OCI-M2 (cell line): ENCODE measurements at regions not wholly inside any gene's neighbourhood (a gene's known extent, or its start where the extent isn't known, plus 50 kb on each side); places are given as distances from the start of the nearest gene placed in this dataset.

Experiments
- DNase-seq: peaks from one replicate; lab custom pipeline; 2025; ENCODE audit not compliant: unreplicated experiment; lab: John Stamatoyannopoulos, UW

GRCh38 chr13:87872813-87873212 lies 201.6 kb downstream of the SLITRK5 start:
- no peak for DNase-seq

- no peak for DNase-seq
Observed at GRCh38 chr13:87877477-87877876, 206.3 kb downstream of the SLITRK5 start.

GRCh38 chr13:87878706-87879105 lies 207.5 kb downstream of the SLITRK5 start:
- DNase-seq: no peak

GRCh38 chr13:87884884-87885283 lies 213.7 kb downstream of the SLITRK5 start:
- DNase-seq: no peak

- no peak for DNase-seq
Observed at GRCh38 chr13:87887459-87888123, 216.4 kb downstream of the SLITRK5 start.

GRCh38 chr13:87889254-87889653 lies 218.1 kb downstream of the SLITRK5 start:
- DNase-seq: no peak

GRCh38 chr13:87893186-87893585 lies 222.0 kb downstream of the SLITRK5 start:
- no peak for DNase-seq

- no peak for DNase-seq
Observed at GRCh38 chr13:87894059-87894458, 222.9 kb downstream of the SLITRK5 start.

- no peak for DNase-seq
Observed at GRCh38 chr13:87903553-87903952, 232.4 kb downstream of the SLITRK5 start.

- no peak for DNase-seq
Observed at GRCh38 chr13:87906411-87906810, 235.2 kb downstream of the SLITRK5 start.

GRCh38 chr13:87907202-87907601 lies 236.0 kb downstream of the SLITRK5 start:
- no peak for DNase-seq

- no peak for DNase-seq
Observed at GRCh38 chr13:87919956-87920355, 248.8 kb downstream of the SLITRK5 start.

- DNase-seq: no peak
Observed at GRCh38 chr13:87923753-87924152, 252.6 kb downstream of the SLITRK5 start.

GRCh38 chr13:87925006-87925405 lies 253.8 kb downstream of the SLITRK5 start:
- no peak for DNase-seq

GRCh38 chr13:87940776-87941175 lies 269.6 kb downstream of the SLITRK5 start:
- DNase-seq: no peak

GRCh38 chr13:87941226-87941625 lies 270.1 kb downstream of the SLITRK5 start:
- DNase-seq: no peak

- DNase-seq: no peak
Observed at GRCh38 chr13:87942205-87942604, 271.0 kb downstream of the SLITRK5 start.

- no peak for DNase-seq
Observed at GRCh38 chr13:87944038-87944437, 272.9 kb downstream of the SLITRK5 start.

- no peak for DNase-seq
Observed at GRCh38 chr13:87952377-87952776, 281.2 kb downstream of the SLITRK5 start.

- DNase-seq: no peak
Observed at GRCh38 chr13:87953381-87953780, 282.2 kb downstream of the SLITRK5 start.

GRCh38 chr13:87954091-87954490 lies 282.9 kb downstream of the SLITRK5 start:
- no peak for DNase-seq

- no peak for DNase-seq
Observed at GRCh38 chr13:87961546-87961945, 290.4 kb downstream of the SLITRK5 start.

GRCh38 chr13:87972568-87972967 lies 301.4 kb downstream of the SLITRK5 start:
- DNase-seq: no peak
